HEK293 (cell line): ENCODE measurements at regions not wholly inside any gene's neighbourhood (a gene's known extent, or its start where the extent isn't known, plus 50 kb on each side); places are given as distances from the start of the nearest gene placed in this dataset.
A peak's percentile ranks its signal among the peaks of the same experiment; 100 is the strongest.

Source experiments
- CTCF ChIA-PET: fragments of 350-600 bp; formaldehyde crosslinking; extraction: SDS; loops from one replicate; lab custom pipeline; 2021; ENCODE audit warnings: antibody characterized with exemption; lab: Yijun Ruan, JAX
- POLR2A ChIA-PET: fragments of 300-600 bp; formaldehyde crosslinking; extraction: SDS; loops from one replicate; lab custom pipeline; 2020; ENCODE audit warnings: antibody characterized with exemption, inconsistent platforms; lab: Yijun Ruan, JAX
- H3K27ac ChIP-seq: fragments of 200-500 bp; sonication (Bioruptor generic); 2 replicates; pipeline ENCODE4 v1.5.1; 2014; ENCODE audit warnings: low read depth, low read length, control low read depth, inconsistent platforms; ENCODE audit errors: extremely low read depth
- H3K36me3 ChIP-seq, 2 experiments: fragments of 200-500 bp in 1 of 2; sonication (Bioruptor generic) in 1 of 2; 1 replicate in 1 of 2; 2 replicates in 1 of 2; pipeline ENCODE4 v1.5.1; 2014 to 2017; ENCODE audit warnings: inconsistent platforms in 2 of 2, low read length in 2 of 2; ENCODE audit not compliant: control insufficient read depth in 2 of 2, insufficient read depth in 1 of 2
- H3K4me1 ChIP-seq: fragments of 200-500 bp; sonication (Bioruptor generic); 2 replicates; pipeline ENCODE4 v1.5.1; 2014; ENCODE audit warnings: mild to moderate bottlenecking, low read length, inconsistent platforms; ENCODE audit not compliant: control insufficient read depth, insufficient read depth
- H3K4me3 ChIP-seq: 2 replicates; pipeline ENCODE4 v1.5.1; 2011; ENCODE audit warnings: low read depth, mild to moderate bottlenecking, control low read depth, low read length, moderate library complexity
- H3K9me3 ChIP-seq: fragments of 200-500 bp; sonication (Bioruptor generic); 2 replicates; pipeline ENCODE4 v1.5.1; 2014; ENCODE audit warnings: low read depth, low read length, inconsistent platforms; ENCODE audit not compliant: control insufficient read depth, insufficient read depth
- GLI2 ChIP-seq: fragments of 450-650 bp; formaldehyde crosslinking; IDR thresholded peaks from 2 replicates; pipeline ENCODE4; 2017; ENCODE audit warnings: missing biosample characterization, missing genetic modification characterization, low read depth, borderline replicate concordance
- MEIS1 ChIP-seq: sonication (generic); formaldehyde crosslinking; IDR thresholded peaks from 2 replicates; pipeline ENCODE4 v1.8.1; 2022; ENCODE audit warnings: missing genetic modification reagents, mild to moderate bottlenecking, borderline replicate concordance
- PATZ1 ChIP-seq: fragments of 450-650 bp; formaldehyde crosslinking; IDR thresholded peaks from 2 replicates; pipeline ENCODE4 v1.5.1; 2016; ENCODE audit warnings: missing biosample characterization, missing genetic modification characterization
- PRDM1 ChIP-seq: fragments of 450-650 bp; formaldehyde crosslinking; IDR thresholded peaks from 2 replicates; pipeline ENCODE4; 2016; ENCODE audit warnings: missing biosample characterization, missing genetic modification characterization
- SP3 ChIP-seq: fragments of 450-650 bp; formaldehyde crosslinking; IDR thresholded peaks from 2 replicates; pipeline ENCODE4 v1.5.1; 2016; ENCODE audit warnings: missing biosample characterization, missing genetic modification characterization
- ZBTB20 ChIP-seq: fragments of 450-650 bp; formaldehyde crosslinking; IDR thresholded peaks from 2 replicates; pipeline ENCODE4 v1.5.1; 2016; ENCODE audit warnings: missing biosample characterization, missing genetic modification characterization
- ZFHX2 ChIP-seq: fragments of 450-650 bp; formaldehyde crosslinking; conservative IDR thresholded peaks from 2 replicates; pipeline ENCODE4 v1.5.1; 2016; ENCODE audit warnings: missing biosample characterization, missing genetic modification characterization
- ZNF148 ChIP-seq: fragments of 450-650 bp; formaldehyde crosslinking; IDR thresholded peaks from 2 replicates; pipeline ENCODE4 v1.5.0; 2017; ENCODE audit warnings: missing biosample characterization, missing genetic modification characterization, borderline replicate concordance
- ZNF18 ChIP-seq: fragments of 450-650 bp; formaldehyde crosslinking; IDR thresholded peaks from 2 replicates; pipeline ENCODE4 v1.5.1; 2016; ENCODE audit warnings: missing biosample characterization, missing genetic modification characterization
- ZNF354C ChIP-seq: fragments of 450-650 bp; formaldehyde crosslinking; IDR thresholded peaks from 2 replicates; pipeline ENCODE4 v1.5.1; 2016; ENCODE audit warnings: missing biosample characterization, missing genetic modification characterization, low read depth, borderline replicate concordance
- ZNF37A ChIP-seq: fragments of 450-650 bp; IDR thresholded peaks from 2 replicates; pipeline ENCODE4 v1.5.1; 2018; ENCODE audit warnings: missing biosample characterization, missing genetic modification characterization
- ZNF660 ChIP-seq: fragments of 450-650 bp; IDR thresholded peaks from 2 replicates; pipeline ENCODE4 v1.5.1; 2018; ENCODE audit warnings: missing biosample characterization, mild to moderate bottlenecking, missing genetic modification characterization
- ZNF664 ChIP-seq: fragments of 450-650 bp; formaldehyde crosslinking; IDR thresholded peaks from 2 replicates; pipeline ENCODE4 v1.5.1; 2016; ENCODE audit warnings: missing biosample characterization, missing genetic modification characterization
- ZNF670 ChIP-seq: fragments of 450-650 bp; formaldehyde crosslinking; IDR thresholded peaks from 2 replicates; pipeline ENCODE4 v1.5.1; 2016; ENCODE audit warnings: missing biosample characterization, missing genetic modification characterization, low read depth
- ZNF707 ChIP-seq: fragments of 450-650 bp; formaldehyde crosslinking; IDR thresholded peaks from 2 replicates; pipeline ENCODE4 v1.5.1; 2016; ENCODE audit warnings: missing biosample characterization, missing genetic modification characterization
- ZNF830 ChIP-seq: fragments of 450-650 bp; IDR thresholded peaks from 2 replicates; pipeline ENCODE4 v1.5.0; 2018; ENCODE audit warnings: missing biosample characterization, missing genetic modification characterization, low read depth, mild to moderate bottlenecking, moderate library complexity
- TF ChIP-seq, protein P1 (sequence below): sonication (generic); formaldehyde crosslinking; IDR thresholded peaks from 2 replicates; pipeline ENCODE4 v1.8.1; 2022; ENCODE audit warnings: mild to moderate bottlenecking, moderate library complexity, missing genetic modification reagents
- TF ChIP-seq, protein P2 (sequence below): fragments of 450-650 bp; formaldehyde crosslinking; IDR thresholded peaks from 2 replicates; pipeline ENCODE4 v1.5.1; 2016; ENCODE audit warnings: missing biosample characterization, missing genetic modification characterization

DNA sequence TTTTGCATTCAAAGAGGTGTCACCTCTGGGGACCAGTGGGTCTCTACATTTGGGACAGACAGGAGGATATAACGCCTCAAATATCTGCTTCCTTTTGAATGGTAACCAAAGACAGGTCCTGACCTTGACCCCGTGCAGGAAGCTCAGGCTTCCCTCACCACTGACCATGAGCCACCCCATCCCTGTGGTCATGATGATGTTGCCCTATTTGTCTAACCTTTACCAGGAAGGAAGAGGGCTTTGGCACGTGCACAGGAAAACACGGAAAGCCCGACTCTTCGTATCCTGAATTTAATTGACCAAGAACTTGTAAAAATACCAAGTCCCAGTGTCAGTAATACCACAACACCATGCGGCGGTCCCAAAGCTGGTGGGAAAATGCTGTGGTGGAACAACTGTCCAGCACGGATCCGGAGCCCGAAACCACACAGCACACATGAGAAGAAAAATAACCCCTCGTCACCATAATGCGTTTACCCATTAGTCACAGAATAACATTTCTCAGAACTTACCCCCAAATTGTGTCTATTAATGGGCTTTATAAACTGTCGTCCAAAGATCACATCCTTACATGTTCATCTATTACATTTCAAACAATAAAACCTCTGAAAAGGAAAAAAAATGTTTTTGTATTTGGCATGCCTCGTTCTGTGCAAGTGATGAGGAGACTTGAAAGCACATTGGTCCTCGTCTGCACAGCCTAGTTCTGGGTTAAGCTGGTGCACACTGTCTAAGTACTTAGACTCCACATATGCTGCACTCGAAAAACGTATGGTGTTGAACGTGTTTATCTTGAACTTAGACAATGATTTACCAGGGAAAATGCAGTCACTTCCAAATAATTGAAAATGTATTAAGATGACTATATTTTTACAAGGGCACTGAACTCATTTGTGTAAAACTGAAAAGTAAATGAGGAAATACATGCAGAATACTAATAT lies 118.9 kb upstream of the IGF1R start:
- no peak overlapping the region for H3K27ac ChIP-seq
- no peaks in the 10 kb centered on the region for H3K9me3 ChIP-seq
- CTCF ChIA-PET = interaction anchor here (1.1 to 2.9 kb wide), 2 partner anchors 10 to 547 kb away, joined by 3 to 17 read pairs; no protein-coding TSS in a partner anchor
- H3K4me3 ChIP-seq = no peak overlapping the region
- TF ChIP-seq, protein P1, sequence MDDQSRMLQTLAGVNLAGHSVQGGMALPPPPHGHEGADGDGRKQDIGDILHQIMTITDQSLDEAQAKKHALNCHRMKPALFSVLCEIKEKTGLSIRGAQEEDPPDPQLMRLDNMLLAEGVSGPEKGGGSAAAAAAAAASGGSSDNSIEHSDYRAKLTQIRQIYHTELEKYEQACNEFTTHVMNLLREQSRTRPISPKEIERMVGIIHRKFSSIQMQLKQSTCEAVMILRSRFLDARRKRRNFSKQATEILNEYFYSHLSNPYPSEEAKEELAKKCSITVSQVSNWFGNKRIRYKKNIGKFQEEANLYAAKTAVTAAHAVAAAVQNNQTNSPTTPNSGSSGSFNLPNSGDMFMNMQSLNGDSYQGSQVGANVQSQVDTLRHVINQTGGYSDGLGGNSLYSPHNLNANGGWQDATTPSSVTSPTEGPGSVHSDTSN = no peak
- TF ChIP-seq PATZ1 (tag by site-specific recombination) (no peak), ZBTB20 (tag by site-specific recombination) (no peak), ZNF18 (no peak), ZNF670 (tag by site-specific recombination) (no peak), ZNF830 (tag by site-specific recombination) (no peak), ZNF37A (tag by site-specific recombination) (no peak)
- no peaks in the 10 kb centered on the region for H3K36me3 ChIP-seq
- POLR2A ChIA-PET = no interaction called here
- H3K4me1 ChIP-seq = no peaks in the 10 kb centered on the region

GRCh38 chr15:98530570-98530969 lies 117.8 kb upstream of the IGF1R start:
- Histone ChIP-seq H3K9me3 (no peaks in the 10 kb centered on the region), H3K4me3 (no peak overlapping the region), H3K36me3 (no peaks in the 10 kb centered on the region), H3K27ac (no peak overlapping the region), H3K4me1 (no peaks in the 10 kb centered on the region)
- ChIA-PET CTCF (interaction anchor here (0.6 to 1.1 kb wide), 4 partner anchors 7 to 532 kb away, joined by 3 to 4 read pairs (median 4); no protein-coding TSS in a partner anchor), POLR2A (no interaction called here)
- no peak for TF ChIP-seq ZNF707 (tag by site-specific recombination)
- peak; percentile 51 for TF ChIP-seq ZFHX2 (tag by site-specific recombination)

GRCh38 chr15:98532063-98532462 lies 116.3 kb upstream of the IGF1R start:
- Histone ChIP-seq H3K9me3 (no peaks in the 10 kb centered on the region), H3K27ac (no peak overlapping the region), H3K4me3 (no peak overlapping the region), H3K36me3 (no peaks in the 10 kb centered on the region), H3K4me1 (no peaks in the 10 kb centered on the region)
- ChIA-PET CTCF (interaction anchor here (1.9 kb wide), 1 partner anchor 13 kb away, joined by 8 read pairs; no protein-coding TSS in a partner anchor), POLR2A (no interaction called here)
- no peak for TF ChIP-seq ZNF148 (tag by site-specific recombination)
- TF ChIP-seq, protein P2, sequence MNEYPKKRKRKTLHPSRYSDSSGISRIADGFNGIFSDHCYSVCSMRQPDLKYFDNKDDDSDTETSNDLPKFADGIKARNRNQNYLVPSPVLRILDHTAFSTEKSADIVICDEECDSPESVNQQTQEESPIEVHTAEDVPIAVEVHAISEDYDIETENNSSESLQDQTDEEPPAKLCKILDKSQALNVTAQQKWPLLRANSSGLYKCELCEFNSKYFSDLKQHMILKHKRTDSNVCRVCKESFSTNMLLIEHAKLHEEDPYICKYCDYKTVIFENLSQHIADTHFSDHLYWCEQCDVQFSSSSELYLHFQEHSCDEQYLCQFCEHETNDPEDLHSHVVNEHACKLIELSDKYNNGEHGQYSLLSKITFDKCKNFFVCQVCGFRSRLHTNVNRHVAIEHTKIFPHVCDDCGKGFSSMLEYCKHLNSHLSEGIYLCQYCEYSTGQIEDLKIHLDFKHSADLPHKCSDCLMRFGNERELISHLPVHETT (tag by site-specific recombination) = no peak
- TF ChIP-seq ZNF664 = no peak
- TF ChIP-seq MEIS1 (CRISPR knock-in tag) = no peak
- no peak for TF ChIP-seq SP3
- no peak for TF ChIP-seq PRDM1
- TF ChIP-seq ZNF660 (tag by site-specific recombination) = no peak
- TF ChIP-seq ZNF354C = no peak
- TF ChIP-seq GLI2 (tag by site-specific recombination) = no peak
